ENCODE measurements at regions not wholly inside any gene's neighbourhood (a gene's known extent, or its start where the extent isn't known, plus 50 kb on each side); places are given as distances from the start of the nearest gene placed in this dataset.
"Not testable (repeated sequence)": the region's sequence is repeated elsewhere in the genome, so short reads cannot be mapped to it uniquely, and the experiment has no call there.

- no peak for TF ChIP-seq CTCF (IDR thresholded peaks at IDR 0.05; ENCODE audit: control insufficient read depth, insufficient read depth, low read depth, low read length, missing control alignments)
- H3K4me3 ChIP-seq (ENCODE audit: control insufficient read depth, low read depth, low read length): no peak overlapping the region
- DNase-seq (ENCODE audit: low read depth): no peak
Measured at GRCh38 chr2:4979111-4979510, 713.1 kb upstream of the SOX11 start.

- DNase-seq (ENCODE audit: low read depth): no peak
- no peak overlapping the region for H3K4me3 ChIP-seq (ENCODE audit: control insufficient read depth, low read depth, low read length)
- TF ChIP-seq CTCF (IDR thresholded peaks at IDR 0.05; ENCODE audit: control insufficient read depth, insufficient read depth, low read depth, low read length, missing control alignments): no peak
Measured at GRCh38 chr2:4980995-4981394, 711.2 kb upstream of the SOX11 start.

GRCh38 chr2:4981802-4982409, 710.3 kb upstream of the SOX11 start:
- DNase-seq (ENCODE audit: low read depth): no peak
- no peak overlapping the region for H3K4me3 ChIP-seq (ENCODE audit: control insufficient read depth, low read depth, low read length)
- no peak for TF ChIP-seq CTCF (IDR thresholded peaks at IDR 0.05; ENCODE audit: control insufficient read depth, insufficient read depth, low read depth, low read length, missing control alignments)

GRCh38 chr2:4988444-4988843, 703.7 kb upstream of the SOX11 start:
- DNase-seq (ENCODE audit: low read depth); H3K4me3 ChIP-seq (ENCODE audit: control insufficient read depth, low read depth, low read length): not testable (repeated sequence)

GRCh38 chr2:4992226-4992625, 700.0 kb upstream of the SOX11 start:
- no peak for TF ChIP-seq CTCF (IDR thresholded peaks at IDR 0.05; ENCODE audit: control insufficient read depth, insufficient read depth, low read depth, low read length, missing control alignments)
- no peak overlapping the region for H3K4me3 ChIP-seq (ENCODE audit: control insufficient read depth, low read depth, low read length)
- no peak for DNase-seq (ENCODE audit: low read depth)

- no peak overlapping the region for H3K4me3 ChIP-seq (ENCODE audit: control insufficient read depth, low read depth, low read length)
- no peak for DNase-seq (ENCODE audit: low read depth)
- TF ChIP-seq CTCF (IDR thresholded peaks at IDR 0.05; ENCODE audit: control insufficient read depth, insufficient read depth, low read depth, low read length, missing control alignments): no peak
Measured at GRCh38 chr2:4995466-4995865, 696.7 kb upstream of the SOX11 start.

- no peak for TF ChIP-seq CTCF (IDR thresholded peaks at IDR 0.05; ENCODE audit: control insufficient read depth, insufficient read depth, low read depth, low read length, missing control alignments)
- no peak for DNase-seq (ENCODE audit: low read depth)
- no peak overlapping the region for H3K4me3 ChIP-seq (ENCODE audit: control insufficient read depth, low read depth, low read length)
Measured at GRCh38 chr2:5007596-5007995, 684.6 kb upstream of the SOX11 start.
